ENCODE measurements at regions not wholly inside any gene's neighbourhood (a gene's known extent, or its start where the extent isn't known, plus 50 kb on each side); places are given as distances from the start of the nearest gene placed in this dataset.
A peak's percentile ranks its signal among the peaks of the same experiment; 100 is the strongest.
"Not testable (repeated sequence)": the region's sequence is repeated elsewhere in the genome, so short reads cannot be mapped to it uniquely, and the experiment has no call there.

DNA sequence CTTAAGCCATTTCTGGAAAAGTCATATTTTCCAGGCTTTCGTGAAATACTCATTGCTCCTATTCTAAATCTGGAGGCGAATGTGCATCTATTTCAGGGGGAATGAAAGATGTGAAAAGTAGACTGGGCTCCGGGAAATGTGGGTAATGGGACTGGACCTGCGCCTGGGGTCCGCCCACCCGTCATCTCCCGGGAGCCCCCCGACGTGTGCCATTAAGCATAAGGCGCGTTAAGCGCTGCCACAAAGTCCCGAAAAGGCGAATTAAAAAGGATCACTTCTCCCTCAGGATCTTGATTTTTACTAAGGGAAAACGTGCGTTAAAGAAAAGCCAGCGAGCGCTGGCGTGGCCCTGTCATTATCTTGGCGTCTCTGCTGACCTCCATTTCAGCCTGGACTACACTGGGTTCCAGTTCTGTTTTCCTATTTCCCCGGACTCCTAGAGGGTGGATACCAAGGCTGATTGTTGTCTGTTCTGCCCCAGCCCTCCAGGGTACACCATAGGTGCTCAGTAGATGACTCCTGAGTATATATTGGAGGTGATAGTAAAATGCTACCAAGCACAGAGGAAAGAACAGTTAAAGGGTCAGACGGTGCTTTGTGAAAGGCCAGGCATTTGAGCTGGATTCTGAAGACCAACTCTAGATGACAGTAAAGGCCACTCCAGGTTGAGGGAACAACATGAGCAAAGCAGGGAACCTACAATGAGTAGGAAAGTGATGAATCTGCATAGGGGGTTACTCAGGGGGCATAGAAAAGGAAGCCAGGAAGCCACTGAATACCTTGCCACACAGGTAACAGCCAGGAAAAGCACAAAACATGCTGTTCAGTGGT, 89.2 kb upstream of the ARID1B start:
- no peak for DNase-seq

DNA sequence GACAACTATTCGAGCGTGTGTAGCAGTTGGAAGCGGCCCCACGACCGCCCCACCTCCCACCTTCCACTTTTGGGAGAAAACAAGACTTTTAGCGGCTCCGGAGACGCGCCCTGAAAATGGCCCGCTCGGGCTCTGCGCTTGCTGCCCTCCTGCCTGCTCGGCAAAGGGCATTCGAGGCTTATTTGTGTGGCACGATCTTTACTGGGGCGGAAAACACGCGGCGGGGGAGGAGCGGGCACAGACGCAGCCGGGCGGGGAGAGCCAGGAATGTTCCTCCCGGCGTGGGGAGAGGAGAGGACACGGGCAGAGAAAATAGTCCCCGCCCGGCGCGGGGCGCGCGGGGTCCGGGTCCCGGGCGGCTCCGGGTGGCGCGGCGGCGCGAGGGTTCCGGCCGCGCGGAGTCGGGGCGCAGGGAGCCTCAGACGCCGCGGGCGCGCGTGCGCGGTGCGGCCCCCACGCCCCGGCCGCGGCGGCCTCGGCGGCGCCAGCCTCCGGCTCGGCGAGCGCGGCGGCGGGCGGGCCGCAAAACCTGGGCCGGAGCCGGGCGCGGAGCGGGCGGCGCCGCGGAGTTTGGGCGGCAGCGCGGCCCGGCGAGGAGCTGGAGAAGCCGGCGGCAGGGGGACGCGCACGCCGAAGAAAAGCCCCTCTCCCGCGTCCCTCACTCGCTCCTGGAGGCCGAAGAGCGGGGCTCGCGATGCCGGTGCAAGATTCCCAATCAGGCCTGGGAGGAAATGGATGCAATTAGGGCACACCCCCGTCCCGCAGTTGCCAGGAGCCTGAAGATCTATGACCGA, 90.0 kb upstream of the ARID1B start:
- DNase-seq, result peak; percentile 82

DNA sequence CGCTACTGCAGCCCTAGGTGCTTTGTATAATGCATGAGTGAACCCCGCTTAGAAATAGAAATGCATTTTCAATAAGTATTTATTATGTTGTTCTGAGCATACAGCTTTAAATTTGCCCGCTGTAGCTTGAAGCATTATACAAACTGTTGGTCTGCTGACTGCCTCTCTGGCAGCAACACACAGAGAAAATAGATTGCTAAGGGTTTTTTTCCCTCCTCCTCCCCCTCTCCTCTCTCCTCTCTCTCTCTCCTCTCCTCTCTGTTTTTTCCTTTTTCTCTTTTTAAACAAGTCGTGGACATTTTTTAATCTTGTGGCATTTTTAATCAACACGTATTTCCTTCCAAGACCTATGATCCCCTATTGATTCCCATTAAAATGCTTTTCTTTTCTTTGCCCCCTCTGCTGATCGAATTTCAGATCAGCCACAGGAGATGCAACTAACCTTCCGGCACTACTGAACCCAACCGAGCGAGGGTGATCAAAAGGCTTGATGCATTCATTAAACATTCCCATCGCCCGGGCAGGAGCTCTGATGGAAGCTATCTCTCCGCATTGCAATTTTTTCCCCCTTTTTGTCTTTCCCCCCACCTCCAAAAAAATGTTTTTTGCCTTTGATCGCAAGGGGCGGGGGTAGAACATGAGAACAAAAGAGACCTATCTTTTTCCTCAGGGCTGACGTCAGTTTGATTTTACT, 90.7 kb upstream of the ARID1B start:
- peak; percentile 85 for DNase-seq

DNA sequence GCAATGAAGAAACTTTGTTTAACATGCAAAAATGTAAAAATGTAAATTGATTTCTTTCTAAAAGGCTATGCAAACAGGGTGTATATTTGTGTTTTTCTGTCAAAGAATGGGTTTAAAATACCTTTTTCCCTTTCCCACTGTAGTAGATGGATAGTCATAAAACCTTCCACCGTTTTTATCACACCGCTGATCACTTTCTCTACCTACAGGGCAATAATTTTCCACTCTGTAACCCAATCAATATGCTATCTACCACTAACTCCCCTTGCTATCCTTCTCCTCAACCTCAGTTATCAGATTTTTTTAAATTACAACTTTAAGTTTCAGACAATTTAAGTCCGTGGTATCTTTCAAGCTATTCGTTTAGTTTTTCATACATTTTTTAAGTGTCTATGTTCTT, 91.4 kb upstream of the ARID1B start:
- no peak for DNase-seq

DNA sequence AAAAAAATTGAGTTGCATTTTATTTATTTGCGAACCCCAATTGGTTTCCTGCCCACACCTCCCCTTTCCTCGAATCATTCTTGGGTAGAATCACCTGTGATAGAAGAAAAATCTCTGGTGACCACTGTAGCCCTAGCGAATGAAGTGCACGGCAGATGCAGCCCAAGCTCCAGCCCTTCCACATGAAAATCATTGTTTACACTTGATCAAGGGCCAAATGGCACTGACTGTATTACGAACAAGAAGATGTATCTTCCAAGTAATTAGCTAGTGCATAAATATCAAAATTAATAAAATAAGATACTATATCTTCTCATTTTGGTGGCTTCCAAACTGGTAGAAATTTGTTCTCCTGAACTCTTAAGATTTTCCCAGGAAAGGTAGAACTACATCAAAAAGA, 93.4 kb upstream of the ARID1B start:
- DNase-seq, result no peak

DNA sequence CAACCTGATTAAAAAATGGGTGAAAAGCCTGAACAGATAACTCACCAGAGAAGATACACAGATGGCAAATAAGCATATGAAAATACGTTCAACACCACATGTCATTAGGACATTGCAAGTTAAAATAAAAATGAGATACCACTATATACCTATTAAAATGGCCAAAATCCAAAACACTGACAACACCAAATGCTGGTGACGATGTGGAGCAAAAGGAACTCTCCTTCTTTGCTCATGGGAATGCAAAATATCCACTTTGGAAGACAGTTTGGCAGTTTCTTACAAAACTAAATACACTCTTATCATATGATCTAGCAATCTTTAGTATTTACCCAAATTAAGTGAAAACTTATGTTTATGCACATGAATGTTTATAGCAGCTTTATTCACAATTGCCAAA, 100.5 kb upstream of the ARID1B start:
- DNase-seq, result no peak

DNA sequence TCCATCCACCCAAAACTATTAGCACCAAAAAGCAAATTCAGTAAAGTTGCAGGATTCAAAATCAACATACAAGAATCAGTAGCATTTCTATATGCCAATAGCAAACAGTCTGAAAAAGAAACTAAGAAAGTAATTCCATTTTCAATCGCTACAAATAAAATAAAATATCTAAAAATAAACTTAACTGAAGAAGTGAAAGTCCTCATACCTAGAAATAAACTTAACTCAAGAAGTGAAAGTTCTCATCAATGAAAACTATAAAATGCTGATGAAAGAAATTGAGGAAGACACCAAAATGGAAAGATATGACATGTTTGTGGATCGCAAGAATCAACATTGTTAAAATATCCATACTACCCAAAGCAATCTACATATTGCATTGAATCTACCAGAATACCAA, 103.0 kb upstream of the ARID1B start:
- no peak for DNase-seq

DNA sequence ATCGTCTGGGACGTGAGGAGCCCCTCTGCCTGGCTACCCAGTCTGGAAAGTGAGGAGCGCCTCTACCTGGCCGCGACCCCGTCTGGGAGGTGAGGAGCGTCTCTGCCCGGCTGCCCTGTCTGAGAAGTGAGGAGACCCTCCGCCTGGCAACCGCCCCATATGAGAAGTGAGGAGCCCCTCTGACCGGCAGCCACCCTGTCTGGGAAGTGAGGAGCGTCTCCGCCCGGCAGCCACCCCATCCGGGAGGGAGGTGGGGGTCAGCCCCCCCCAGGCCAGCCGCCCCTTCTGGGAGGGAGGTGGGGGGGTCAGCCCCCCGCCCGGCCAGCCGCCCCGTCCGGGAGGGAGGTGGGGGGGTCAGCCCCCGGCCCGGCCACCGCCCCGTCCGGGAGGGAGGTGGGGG, 107.1 kb upstream of the ARID1B start:
- not testable (repeated sequence) for DNase-seq

DNA sequence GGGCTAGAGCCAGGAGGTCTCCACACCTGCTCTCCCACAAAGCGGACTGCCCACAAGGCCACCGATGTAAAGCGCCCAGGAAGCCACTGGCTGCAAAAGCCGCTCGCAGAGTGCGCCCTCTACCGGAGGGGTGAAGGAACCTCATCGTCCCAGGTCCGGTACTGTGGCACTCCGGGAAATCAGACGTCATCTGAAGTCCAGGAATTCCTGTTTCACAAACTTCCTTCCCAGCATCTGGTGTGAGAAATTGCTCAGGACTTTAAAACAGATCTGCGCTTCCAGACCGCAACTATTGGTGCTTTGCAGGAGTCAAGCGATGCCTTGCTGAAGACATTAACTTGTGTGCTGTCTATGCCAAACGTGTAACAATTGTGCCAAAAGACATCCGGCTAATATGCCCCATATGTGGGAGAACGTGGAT, 115.1 kb upstream of the ARID1B start:
- DNase-seq, result no peak

DNA sequence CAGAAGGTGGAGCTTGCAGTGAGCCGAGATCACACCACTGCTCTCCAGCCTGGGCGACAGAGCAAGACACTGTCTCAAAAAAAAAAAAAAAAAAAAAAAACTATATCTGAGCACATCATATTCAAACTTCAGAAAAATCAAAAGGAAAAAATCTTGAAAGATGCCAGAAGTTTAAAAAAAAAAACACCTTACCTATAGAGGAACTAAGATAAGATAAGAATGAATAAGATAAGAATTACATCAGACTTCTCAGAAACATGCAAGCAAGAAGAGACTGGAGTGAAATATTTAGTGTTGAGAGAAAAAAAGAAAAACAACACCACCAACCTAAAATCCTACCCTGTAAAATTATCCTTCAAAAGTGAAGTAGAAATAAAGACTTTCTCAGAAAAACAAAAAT, 116.8 kb upstream of the ARID1B start:
- no peak for DNase-seq

DNA sequence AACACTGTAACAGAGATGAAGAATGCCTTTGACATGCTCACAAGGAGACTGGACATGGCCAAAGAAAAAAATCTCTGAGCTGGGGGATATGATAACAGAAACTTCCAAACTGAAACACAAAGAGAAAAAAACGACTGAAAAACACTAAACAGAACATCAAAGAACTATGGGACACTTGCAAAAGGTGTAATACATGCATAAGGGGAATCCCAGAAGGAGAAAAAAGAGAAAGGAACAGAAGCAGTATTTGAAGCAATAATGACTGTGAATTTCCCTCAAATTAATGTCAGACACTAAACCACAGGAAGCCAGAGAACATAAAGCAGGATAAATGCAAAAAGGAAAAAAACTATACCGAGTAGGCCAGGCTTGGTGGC, 117.4 kb upstream of the ARID1B start:
- no peak for DNase-seq

DNA sequence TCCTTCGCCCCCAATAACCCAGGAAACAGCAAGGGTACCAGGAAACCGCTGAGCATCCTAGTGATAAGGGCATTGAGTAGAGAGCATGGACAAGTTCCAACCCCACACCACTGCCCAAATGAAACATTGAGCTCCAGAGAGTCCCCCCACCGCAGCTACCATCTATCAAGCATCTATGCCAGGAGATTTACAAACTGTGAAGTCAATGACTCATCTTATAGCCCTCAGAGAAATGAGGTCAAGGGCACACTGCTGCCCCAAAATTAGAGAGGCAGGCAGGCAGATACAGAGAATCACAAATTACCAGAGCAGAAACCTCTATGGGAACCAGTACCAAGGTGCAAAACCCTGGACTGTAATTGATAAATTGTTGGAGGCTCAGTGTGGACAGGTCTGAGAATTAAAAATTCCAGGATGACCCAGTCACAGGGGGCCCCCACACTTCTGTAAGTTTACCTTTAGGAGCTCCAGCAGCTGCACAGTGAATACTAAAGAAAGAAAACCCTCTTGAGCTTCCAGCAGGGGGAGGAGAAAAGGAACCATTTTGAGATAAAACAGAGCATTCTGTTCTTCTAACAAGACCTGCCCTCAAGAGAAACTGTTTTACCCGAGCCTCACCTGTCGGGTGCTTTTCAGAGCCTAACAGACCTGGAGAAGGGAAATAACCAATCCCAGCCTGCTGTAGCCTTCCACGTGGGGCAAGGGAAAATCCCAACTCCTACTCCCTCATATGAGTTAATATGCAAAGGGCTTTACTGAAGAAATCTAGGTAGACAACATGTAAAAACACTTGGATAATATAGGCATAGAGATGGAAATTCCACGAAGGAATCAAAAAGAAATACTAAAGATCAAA, 118.0 kb upstream of the ARID1B start:
- no peak for DNase-seq

DNA sequence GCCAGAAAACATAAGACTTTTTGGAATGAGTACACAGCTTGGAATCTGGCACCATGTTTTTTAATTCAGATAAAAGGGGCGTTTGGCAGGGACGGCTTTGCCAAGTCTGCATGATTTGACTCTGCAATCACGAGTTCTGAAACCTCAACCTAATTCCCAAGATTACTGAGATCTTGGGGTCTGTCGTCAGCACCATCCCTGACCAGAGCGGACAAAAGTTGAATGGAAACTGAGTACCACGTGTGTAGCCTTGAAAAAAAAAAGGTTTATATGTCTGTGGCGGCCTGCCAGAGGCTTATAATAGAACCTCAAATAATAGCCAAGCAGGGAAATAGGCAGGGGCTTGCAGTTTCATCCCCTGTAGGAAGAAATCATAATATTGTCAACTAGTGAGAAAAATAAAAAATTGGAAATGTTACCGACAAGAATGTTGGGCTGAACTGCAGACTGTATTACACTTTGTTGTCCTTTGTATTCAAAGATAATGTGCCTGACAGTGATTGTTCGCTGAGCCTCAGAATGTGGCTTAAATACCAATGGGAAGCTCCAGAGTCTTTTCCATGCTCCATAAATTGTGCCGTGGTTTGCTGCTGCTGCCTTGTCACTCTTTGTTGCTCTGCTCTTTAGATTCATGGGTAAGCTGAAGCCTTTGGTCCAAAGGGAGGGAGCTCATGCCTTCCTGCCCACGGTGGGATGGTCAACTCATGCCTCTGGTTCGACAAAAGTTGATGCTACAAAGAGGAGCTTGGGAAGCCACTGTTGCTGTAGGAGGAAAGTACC, 118.8 kb upstream of the ARID1B start:
- no peak for DNase-seq

DNA sequence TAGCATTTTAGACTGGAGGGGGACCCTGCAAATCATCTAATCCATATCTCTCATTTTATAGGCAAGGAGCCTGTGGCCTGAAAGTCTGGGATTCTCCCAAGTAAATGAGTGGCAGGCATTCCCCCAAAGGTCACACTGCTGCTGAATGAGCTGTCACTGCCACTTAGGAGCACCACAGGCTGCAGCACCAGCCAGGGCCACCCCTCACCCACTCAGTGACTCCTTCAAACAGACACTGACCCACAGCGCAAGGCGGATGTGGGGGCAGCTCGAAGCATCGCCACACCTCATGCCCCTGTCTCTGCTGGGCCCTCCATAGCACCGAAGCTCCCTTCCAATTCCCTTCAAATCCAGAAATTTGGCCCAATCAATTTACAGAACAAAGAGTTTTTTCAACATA, 119.9 kb upstream of the ARID1B start:
- DNase-seq, result no peak

DNA sequence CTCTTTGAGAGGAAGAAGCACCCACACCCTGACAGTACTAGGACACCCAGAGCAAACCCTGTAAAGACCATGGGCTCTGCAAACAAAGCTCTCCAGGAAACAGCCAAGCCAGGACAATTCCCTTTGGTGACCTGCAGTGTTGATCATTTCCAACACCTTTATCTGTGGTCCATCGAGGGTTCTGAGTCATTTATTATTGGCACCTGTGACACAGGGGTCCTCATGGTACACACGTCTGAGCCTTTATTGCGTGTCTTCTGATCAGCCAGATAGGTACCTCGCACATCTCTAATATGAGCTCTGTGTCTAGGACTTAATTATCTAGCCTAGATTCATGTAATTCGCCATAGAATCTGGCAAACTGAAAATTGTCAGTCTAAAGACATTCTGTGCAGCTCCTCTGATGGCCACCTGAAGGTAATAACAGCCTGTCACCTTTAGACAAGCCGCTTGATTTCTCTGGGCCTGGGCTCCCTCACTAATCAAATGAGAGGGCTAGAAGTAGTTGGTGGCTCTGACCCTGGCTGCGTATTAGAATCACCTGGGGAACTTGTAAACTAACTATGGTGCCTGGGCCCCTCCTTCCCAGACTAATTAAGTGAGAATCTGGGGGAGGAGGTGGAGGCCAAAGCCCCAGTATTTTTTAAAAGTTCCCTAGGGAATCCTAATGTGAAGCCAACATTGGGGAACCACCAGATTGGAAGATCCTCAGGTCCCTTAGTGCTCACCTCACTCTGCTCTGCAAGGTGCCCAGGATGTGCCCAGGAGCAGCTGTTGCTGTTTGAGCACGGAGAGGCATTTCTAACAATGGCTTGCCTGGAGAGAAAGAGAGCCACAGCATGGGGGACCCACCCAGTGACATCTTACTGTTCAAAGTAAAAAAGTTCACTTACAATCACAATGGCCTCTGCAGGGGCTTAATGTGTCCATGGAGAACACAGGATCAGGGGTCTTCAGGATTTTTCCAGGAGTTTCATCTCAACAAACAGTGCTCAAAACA, 122.0 kb upstream of the ARID1B start:
- peak; percentile 53 for DNase-seq

DNA sequence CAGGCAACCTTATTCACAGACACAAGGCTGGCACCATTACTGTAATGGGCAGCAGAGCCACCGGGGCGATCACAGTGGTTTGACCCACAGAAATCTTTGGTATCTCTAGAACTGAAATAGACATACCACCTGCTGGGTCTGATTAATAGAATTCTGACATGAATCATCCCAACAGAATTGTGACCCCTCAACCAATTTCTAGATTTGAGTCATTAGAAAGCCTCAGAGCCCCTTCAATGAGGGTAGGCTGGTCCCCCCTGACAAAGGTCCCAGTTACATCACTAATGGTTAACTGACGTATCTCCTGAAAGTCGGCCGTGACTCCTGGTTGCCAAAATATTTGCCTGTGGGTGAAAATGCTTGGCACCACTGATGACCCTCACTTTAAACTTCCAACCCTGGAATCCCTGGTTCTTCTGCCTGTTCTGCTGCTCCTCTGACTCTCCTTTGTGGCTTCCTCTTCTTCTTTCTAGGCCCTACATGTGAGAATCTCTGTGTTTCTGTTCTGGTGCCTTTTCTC, 124.9 kb upstream of the ARID1B start:
- DNase-seq, result no peak

DNA sequence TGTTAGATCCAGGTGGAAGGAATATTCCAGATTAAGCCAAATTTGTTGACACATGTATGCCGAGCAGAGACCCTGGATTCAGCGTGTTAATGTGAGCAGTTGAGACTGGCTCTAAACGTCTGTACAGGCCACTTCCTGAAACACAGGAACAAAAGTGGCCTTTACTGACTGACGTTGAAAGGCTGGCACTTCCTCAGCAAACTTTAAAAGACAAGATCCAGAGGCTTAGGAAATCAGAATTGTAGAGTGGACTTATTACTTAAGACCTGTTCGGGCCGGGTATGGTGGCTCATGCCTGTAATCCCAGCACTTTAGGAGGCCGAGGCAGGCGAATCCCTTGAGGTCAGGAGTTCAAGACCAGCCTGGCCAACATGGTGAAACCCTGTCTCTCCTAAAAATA, 125.7 kb upstream of the ARID1B start:
- DNase-seq, result no peak

DNA sequence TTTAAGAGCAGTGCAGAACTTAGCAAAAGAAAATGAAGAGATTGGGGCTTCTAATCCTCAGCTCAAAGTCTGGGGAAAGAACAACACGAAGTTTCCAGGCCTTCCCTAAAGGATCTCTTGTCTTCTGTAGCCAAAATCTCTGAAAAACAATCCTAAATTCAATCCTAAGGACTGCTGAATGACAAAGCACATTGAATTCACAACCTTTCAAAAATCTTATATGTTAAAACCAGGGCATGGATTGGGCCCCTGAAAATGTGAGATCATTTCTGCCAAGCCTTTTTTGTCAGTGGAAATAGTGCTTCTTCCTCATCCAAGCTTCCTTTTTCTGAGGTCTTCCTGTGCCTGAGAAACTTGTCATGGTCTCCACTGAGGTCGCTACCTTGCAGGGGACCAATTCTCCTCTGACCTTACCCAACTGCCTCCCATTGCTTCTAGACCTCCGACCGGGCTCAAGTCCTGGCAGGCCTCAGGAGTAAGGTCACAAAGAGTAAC, 126.2 kb upstream of the ARID1B start:
- DNase-seq, result no peak

DNA sequence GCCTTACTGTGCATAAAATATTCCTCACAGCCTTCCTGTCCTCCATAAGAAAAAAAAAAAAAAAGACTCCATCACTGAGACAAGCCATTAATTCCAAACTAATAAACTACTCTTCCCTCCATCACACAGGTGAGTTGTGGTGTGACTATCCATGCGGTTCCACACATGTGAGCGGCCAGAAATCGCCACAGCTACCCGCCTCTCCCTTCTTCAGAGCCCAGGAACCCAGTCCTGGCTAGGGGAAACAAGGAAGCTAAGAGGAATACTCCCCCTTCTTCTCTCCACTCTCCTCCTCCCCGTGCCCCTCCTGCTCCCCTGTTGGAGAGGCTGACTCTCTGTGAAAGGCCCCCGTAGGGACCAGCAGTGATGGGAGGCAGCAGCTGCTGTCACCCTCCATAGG, 128.6 kb upstream of the ARID1B start:
- DNase-seq, result no peak

DNA sequence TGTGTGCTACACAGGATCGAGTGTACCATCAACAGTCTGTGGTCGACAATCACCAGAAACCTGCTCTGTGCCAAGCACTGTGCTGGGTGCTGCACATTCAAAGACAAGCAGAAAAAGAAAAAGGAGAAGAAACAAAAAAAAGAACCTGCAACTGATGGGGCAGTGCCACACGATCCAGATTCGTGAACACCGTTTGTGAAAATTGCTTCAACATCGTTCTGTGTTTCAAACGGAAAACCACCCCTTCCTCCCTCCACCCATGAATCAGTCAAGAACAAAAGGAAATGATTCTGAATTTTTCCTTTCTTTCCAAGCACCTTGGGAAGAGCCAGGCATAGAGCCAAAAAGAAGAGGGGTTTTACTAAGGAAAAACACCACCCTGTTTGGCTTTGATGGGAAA, 129.2 kb upstream of the ARID1B start:
- DNase-seq, result no peak

Measured in NCI-H345 (cell line).